Mesothelial cell of epicardium (in vitro differentiated cells): ENCODE measurements at regions not wholly inside any gene's neighbourhood (a gene's known extent, or its start where the extent isn't known, plus 50 kb on each side); places are given as distances from the start of the nearest gene placed in this dataset.
"Not testable (repeated sequence)": the region's sequence is repeated elsewhere in the genome, so short reads cannot be mapped to it uniquely, and the experiment has no call there.

Experiments
- DNase-seq, 2 experiments: peaks; one replicate each; pipeline ENCODE4 v3.0.0; 2021; ENCODE audit warnings: low spot score in 2 of 2; ENCODE audit not compliant: unreplicated experiment in 2 of 2
- H3K27ac Mint-ChIP-seq: 2 replicates; pipeline ENCODE4 v1.8.0; 2021; ENCODE audit warnings: mixed read lengths
- H3K27me3 Mint-ChIP-seq: 2 replicates; pipeline ENCODE4 v1.8.0; 2021; ENCODE audit warnings: low read depth, mixed read lengths
- H3K36me3 Mint-ChIP-seq: 2 replicates; pipeline ENCODE4 v1.8.0; 2021; ENCODE audit warnings: mixed read lengths
- H3K4me1 Mint-ChIP-seq: 2 replicates; pipeline ENCODE4 v1.8.0; 2021; ENCODE audit warnings: mixed read lengths
- H3K4me3 Mint-ChIP-seq: 2 replicates; pipeline ENCODE4 v1.8.0; 2021; ENCODE audit warnings: mild to moderate bottlenecking, moderate library complexity, mixed read lengths
- H3K9me3 Mint-ChIP-seq: 2 replicates; pipeline ENCODE4 v1.8.0; 2021; ENCODE audit warnings: mixed read lengths
- CTCF ChIP-seq: fragments of 200-600 bp; sonication (generic); IDR thresholded peaks from one replicate; pipeline ENCODE4 v1.5.0; 2021; ENCODE audit warnings: antibody characterized with exemption; ENCODE audit not compliant: unreplicated experiment

- Mint-ChIP-seq H3K27me3 (peaks cover 28% of the 10 kb centered on the region), H3K9me3 (peaks cover 17% of the 10 kb centered on the region)
- H3K4me3 Mint-ChIP-seq, H3K36me3 Mint-ChIP-seq, H3K4me1 Mint-ChIP-seq, DNase-seq, H3K27ac Mint-ChIP-seq: not testable (repeated sequence)
Measured at GRCh38 chr4:55696424-55696823, 60.3 kb upstream of the NMU start.

GRCh38 chr4:55706541-55706940 lies 70.4 kb upstream of the NMU start:
- Mint-ChIP-seq H3K27ac (no peak overlapping the region), H3K4me1 (no peaks in the 10 kb centered on the region), H3K9me3 (peaks cover 6% of the 10 kb centered on the region), H3K27me3 (peaks cover 15% of the 10 kb centered on the region), H3K4me3 (no peak overlapping the region), H3K36me3 (no peaks in the 10 kb centered on the region)
- no peak for DNase-seq
- no peak for TF ChIP-seq CTCF

DNA sequence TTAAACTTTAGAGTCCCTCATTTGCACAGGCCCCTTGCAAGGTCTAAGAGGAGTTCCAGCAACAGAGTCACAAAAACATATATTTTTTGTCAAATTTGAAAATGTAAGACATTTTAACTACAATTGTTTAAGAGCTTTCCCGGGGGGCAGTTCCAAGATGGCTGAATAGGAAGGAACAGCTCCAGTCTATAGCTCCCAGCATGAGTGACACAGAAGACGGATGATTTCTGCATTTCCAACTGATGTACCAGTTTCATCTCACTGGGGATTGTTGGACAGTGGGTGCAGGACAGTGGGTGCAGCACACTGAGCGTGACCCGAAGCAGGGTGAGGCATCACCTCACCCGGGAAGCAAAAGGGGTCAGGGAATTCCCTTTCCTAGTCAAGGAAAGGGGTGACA lies 71.4 kb upstream of the NMU start:
- no peak overlapping the region for H3K27ac Mint-ChIP-seq
- peaks cover 17% of the 10 kb centered on the region for H3K27me3 Mint-ChIP-seq
- H3K4me3 Mint-ChIP-seq, result no peak overlapping the region
- no peaks in the 10 kb centered on the region for H3K36me3 Mint-ChIP-seq
- no peak for DNase-seq
- peaks cover 9% of the 10 kb centered on the region for H3K9me3 Mint-ChIP-seq
- TF ChIP-seq CTCF, result no peak
- H3K4me1 Mint-ChIP-seq, result no peaks in the 10 kb centered on the region

DNA sequence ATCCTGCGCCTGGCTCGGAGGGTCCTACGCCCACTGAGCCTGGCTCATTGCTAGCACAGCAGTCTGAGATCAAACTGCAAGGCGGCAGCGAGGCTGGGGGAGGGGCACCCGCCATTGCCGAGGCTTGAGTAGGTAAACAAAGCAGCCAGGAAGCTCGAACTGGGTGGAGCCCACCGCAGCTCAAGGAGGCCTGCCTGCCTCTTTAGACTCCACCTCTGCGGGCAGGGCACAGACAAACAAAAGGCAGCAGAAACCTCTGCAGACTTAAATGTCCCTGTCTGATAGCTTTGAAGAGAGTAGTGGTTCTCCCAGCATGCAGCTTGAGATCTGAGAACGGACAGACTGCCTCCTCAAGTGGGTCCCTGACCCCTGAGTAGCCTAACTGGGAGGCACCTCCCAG lies 71.9 kb upstream of the NMU start:
- H3K27ac Mint-ChIP-seq, H3K4me3 Mint-ChIP-seq, DNase-seq, H3K36me3 Mint-ChIP-seq, H3K4me1 Mint-ChIP-seq, H3K9me3 Mint-ChIP-seq: not testable (repeated sequence)
- peaks cover 16% of the 10 kb centered on the region for H3K27me3 Mint-ChIP-seq

DNA sequence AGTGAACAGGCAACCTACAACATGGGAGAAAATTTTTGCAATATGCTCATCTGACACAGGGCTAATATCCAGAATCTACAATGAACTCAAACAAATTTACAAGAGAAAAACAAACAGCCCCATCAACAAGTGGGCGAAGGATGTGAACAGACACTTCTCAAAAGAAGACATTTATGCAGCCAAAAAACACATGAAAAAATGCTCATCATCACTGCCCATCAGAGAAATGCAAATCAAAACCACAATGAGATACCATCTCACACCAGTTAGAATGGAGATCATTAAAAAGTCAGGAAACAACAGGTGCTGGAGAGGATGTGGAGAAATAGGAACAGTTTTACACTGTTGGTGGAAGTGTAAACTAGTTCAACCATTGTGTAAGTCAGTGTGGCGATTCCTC lies 76.7 kb upstream of the NMU start:
- peaks cover 21% of the 10 kb centered on the region for H3K9me3 Mint-ChIP-seq
- not testable (repeated sequence) for H3K36me3 Mint-ChIP-seq, H3K27ac Mint-ChIP-seq, DNase-seq, H3K4me3 Mint-ChIP-seq, H3K4me1 Mint-ChIP-seq
- H3K27me3 Mint-ChIP-seq, result peaks cover 13% of the 10 kb centered on the region

- H3K4me1 Mint-ChIP-seq, result no peaks in the 10 kb centered on the region
Measured at GRCh38 chr4:55721651-55722050, 85.6 kb upstream of the NMU start.

DNA sequence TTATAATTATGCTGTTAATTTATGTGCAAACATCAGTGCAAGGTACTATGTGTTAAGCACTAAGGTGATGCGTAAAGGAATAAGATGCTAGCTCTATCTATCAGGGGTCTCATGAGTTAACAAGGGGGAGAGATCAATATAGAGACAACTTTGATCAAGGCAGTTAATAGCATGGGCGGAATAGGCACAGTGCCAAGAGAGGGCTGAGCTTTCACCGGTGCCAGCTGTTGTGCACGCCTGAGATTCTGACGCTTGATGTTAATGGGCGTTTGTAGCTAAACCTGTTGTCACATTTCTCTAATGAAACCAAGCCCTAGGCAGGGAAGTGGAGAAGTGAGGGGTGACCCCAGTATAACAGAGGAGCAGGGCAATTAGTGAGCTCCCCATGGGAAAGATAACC lies 86.0 kb upstream of the NMU start:
- no peak overlapping the region for H3K4me3 Mint-ChIP-seq
- no peaks in the 10 kb centered on the region for H3K4me1 Mint-ChIP-seq
- no peak for TF ChIP-seq CTCF
- H3K27ac Mint-ChIP-seq, result no peak overlapping the region
- no peak for DNase-seq
- H3K27me3 Mint-ChIP-seq, result peaks cover 11% of the 10 kb centered on the region
- H3K36me3 Mint-ChIP-seq, result no peaks in the 10 kb centered on the region
- peaks cover 3% of the 10 kb centered on the region for H3K9me3 Mint-ChIP-seq

More at GRCh38 chr4:55721651-55722050, 85.6 kb upstream of the NMU start:
- no peak for DNase-seq
- H3K27ac Mint-ChIP-seq, result no peak overlapping the region
- H3K27me3 Mint-ChIP-seq, result peaks cover 11% of the 10 kb centered on the region
- H3K4me3 Mint-ChIP-seq, result no peak overlapping the region
- no peak for TF ChIP-seq CTCF
- H3K36me3 Mint-ChIP-seq, result no peaks in the 10 kb centered on the region
- H3K9me3 Mint-ChIP-seq, result peaks cover 1% of the 10 kb centered on the region
